ENCODE measurements at regions not wholly inside any gene's neighbourhood (a gene's known extent, or its start where the extent isn't known, plus 50 kb on each side); places are given as distances from the start of the nearest gene placed in this dataset.

GRCh38 chr12:19709889-19710288 is 270.6 kb downstream of the AEBP2 start:
- TF ChIP-seq CTCF (IDR thresholded peaks at IDR 0.05): no peak
- no peak for TF ChIP-seq POLR2A (IDR thresholded peaks at IDR 0.05)
- TF ChIP-seq POLR2AphosphoS5 (IDR thresholded peaks at IDR 0.05): peak in 1 of 4 donors; percentile 17

Measured in sigmoid colon (tissue), 4 donors.